D721Med (cell line): ENCODE measurements at regions not wholly inside any gene's neighbourhood (a gene's known extent, or its start where the extent isn't known, plus 50 kb on each side); places are given as distances from the start of the nearest gene placed in this dataset.
"Not testable (repeated sequence)": the region's sequence is repeated elsewhere in the genome, so short reads cannot be mapped to it uniquely, and the experiment has no call there.

Experiments used
- DNase-seq: peaks from one replicate; pipeline ENCODE4 v3.0.0; 2011; ENCODE audit warnings: low spot score; ENCODE audit not compliant: insufficient read length
- FAIRE-seq: peaks from 2 replicates; lab custom pipeline; 2011; peaks lifted over from hg19 to GRCh38; lab: Jason Lieb, UNC
- TF ChIP-seq, protein P1 (sequence below): IDR thresholded peaks from 2 replicates; pipeline ENCODE4 v1.5.1; 2012; ENCODE audit warnings: mild to moderate bottlenecking, control low read depth; ENCODE audit not compliant: insufficient read depth; ENCODE audit errors: missing control alignments

DNA sequence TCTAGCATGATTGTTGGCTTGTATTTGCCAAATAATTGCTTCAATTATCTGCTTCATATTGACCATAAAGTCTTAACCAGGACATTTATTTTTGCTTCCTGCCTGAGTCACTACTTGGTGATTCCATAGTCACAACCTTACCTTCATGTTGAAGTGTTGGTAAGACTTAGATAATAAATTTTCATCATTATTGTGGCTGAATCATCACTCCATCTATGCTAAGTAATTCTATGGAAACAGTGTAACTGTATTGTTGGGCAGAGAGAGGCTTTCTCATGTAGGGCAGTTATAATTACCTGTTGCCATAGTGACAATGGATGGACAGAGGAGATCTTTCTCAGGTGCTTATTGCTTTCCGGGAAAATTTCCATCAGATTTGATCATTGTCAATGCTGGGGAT, 330.7 kb upstream of the LRRC3B start:
- no peak for FAIRE-seq
- TF ChIP-seq, protein P1, sequence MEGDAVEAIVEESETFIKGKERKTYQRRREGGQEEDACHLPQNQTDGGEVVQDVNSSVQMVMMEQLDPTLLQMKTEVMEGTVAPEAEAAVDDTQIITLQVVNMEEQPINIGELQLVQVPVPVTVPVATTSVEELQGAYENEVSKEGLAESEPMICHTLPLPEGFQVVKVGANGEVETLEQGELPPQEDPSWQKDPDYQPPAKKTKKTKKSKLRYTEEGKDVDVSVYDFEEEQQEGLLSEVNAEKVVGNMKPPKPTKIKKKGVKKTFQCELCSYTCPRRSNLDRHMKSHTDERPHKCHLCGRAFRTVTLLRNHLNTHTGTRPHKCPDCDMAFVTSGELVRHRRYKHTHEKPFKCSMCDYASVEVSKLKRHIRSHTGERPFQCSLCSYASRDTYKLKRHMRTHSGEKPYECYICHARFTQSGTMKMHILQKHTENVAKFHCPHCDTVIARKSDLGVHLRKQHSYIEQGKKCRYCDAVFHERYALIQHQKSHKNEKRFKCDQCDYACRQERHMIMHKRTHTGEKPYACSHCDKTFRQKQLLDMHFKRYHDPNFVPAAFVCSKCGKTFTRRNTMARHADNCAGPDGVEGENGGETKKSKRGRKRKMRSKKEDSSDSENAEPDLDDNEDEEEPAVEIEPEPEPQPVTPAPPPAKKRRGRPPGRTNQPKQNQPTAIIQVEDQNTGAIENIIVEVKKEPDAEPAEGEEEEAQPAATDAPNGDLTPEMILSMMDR = no peak
- DNase-seq = no peak

DNA sequence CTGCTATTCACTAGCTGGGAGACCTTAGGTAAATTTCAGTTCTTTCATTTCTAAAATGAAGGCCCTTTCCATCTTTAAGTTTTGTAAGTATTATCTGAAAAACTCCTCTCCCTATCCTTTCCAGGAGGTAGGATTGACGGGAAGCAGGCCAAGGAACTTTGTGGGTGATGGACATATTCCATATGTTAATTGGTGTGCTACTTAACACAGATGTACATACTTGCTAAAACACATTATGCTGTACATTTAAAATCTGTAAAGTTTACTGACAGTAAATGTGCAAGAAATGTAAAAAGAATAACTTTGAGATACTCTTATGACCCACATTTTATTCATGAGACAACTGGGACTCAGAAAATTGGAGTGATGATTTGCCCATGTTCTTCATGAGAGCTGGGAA, 329.8 kb upstream of the LRRC3B start:
- FAIRE-seq = no peak
- no peak for DNase-seq
- TF ChIP-seq, protein P1 = no peak

DNA sequence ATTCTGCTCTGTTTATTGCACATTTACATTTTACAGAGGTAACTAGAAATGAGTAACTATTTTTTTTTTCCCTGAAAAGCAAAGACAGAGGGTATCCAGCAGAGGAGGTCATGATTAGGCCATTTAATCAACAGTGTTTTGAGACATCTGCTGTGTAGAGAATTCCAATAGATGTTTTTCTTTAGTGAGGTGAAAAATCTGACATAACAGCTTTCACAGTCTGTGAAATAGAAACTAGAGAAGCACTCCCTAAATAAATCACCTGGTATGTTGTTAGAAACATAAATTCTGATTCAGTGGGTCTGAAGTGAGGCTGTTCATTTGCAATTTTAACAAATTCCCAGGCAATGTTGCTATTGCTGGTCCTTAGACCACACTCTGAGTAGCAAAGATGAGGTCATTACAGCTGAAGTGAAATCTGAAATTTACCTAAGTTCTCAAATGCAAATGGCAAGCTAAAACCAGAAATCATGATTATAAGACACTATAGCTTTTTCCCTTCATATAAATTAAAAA, 329.2 kb upstream of the LRRC3B start:
- FAIRE-seq (no peak), DNase-seq (no peak)
- TF ChIP-seq, protein P1 = no peak

DNA sequence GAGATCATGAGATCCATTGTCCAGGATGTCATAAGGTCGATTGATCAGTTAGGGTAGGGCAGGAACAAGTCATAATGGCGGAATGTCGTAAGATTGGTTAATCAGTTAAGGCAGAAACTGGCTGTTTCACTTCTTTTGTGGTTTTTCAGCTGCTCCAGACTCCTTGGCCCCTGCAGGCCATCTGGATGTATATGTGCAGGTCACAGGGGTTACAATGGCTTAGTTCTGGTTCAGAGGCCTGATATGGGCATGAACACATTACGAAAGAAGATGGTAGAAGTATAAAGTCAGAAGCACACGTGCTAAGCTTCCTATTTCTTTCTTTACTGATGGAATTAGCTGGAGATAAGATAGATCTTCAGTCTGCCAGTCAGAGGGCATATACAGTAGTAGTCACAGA, 315.4 kb upstream of the LRRC3B start:
- FAIRE-seq (no peak), DNase-seq (no peak)
- TF ChIP-seq, protein P1 = no peak

DNA sequence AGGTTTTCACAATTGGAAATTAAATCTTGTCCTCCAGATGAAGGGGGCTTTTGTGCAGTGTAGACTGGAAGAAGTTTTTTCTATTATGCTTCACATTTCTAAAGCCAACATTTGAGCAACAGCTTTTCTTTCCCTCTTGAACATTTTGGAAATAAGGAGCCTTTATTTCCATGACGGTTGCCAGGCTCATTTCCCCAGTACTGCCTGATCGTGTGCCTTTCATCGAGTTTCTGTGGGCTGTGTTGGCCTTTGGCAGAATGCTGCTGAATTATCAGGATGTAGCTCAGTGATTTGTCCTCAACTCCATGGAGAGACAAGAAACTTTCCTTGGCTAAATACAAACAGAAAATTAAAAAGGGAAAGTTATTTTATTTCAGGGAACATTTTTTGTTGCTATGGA, 314.8 kb upstream of the LRRC3B start:
- FAIRE-seq (no peak), DNase-seq (no peak)
- TF ChIP-seq, protein P1 = no peak

DNA sequence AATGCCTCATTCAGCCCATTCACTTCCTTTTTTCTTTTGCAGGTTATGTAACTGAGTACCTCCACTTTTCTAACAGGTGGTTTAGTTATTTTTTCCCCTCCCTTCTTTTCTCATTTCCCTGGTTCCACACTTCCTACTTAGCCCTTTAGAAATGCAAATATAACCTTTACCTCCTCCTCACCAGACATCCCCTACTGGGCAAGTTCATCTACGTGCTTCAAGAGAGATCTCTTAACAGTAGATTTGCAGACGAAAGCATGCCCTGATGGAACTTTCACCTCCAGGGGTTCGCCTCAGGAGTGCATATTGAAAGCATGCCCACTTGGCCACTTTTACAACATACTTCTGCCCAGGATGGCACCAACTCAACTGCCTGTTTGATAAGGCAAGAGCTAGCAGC, 314.1 kb upstream of the LRRC3B start:
- TF ChIP-seq, protein P1 = no peak
- FAIRE-seq = no peak
- no peak for DNase-seq

DNA sequence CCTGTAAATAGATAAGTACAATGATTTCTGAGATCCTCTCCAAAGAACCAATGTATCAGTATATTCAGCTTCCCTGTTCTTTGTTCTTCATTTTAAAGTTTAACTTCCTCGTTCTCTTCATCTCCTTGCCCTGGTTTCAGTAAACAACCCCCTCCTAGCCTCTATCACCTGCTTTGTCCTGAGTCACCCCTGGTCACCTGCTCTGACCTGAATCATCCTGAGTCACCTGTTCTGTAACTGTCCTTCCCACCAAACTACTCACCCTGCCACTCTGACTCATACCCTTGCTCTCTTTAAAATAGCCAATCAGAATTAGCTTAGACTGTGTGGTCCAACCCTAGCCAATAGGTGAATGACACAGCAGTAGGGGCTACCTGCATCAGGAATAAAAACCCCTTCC, 313.0 kb upstream of the LRRC3B start:
- not testable (repeated sequence) for DNase-seq, FAIRE-seq

DNA sequence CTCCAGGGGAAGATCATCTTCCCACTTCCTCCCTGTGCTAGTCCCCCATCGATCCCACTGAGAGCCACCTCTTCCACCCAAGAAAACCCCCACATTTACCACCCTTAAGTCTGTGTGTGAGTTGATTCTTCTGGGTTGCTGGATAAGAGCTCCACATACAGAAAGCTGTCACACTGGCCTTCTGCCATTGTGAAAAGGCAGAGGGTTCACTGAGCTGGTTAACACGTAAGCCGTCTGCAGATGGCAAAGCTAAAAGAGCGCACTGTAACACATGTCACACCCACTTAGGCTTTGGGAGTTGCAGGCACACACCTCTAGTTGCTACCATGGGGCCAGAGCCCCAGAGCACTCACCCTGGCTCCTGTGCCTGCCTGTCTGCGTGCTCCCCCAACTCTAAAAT, 309.8 kb upstream of the LRRC3B start:
- DNase-seq (no peak), FAIRE-seq (no peak)
- TF ChIP-seq, protein P1 = no peak
